Adrenal gland (tissue), 9 donors: ENCODE measurements at regions not wholly inside any gene's neighbourhood (a gene's known extent, or its start where the extent isn't known, plus 50 kb on each side); places are given as distances from the start of the nearest gene placed in this dataset.

Source experiments
- DNase-seq, 7 donors: peaks; one replicate each; pipeline ENCODE4 v3.0.0-alpha.2; 2019 to 2020
- H3K27ac ChIP-seq, 5 donors: fragments of 200-600 bp; sonication (generic) in 4 of 5; 1 replicate in 3 of 5; 2 replicates in 2 of 5; pipeline versions ENCODE4 v1.5.1 to v1.8.0; 2016 to 2020; ENCODE audit warnings: mild to moderate bottlenecking in 1 of 5
- H3K27me3 ChIP-seq: fragments of 200-600 bp; 2 replicates; pipeline ENCODE4 v1.8.0; 2021
- H3K36me3 ChIP-seq, 2 donors: fragments of 200-600 bp; replicated peaks in 1 of 2; 1 replicate in 1 of 2; 2 replicates in 1 of 2; pipeline versions ENCODE4 v1.5.1 to v1.8.0; 2018 to 2022
- H3K4me1 ChIP-seq, 2 donors: fragments of 200-600 bp; replicated peaks in 1 of 2; 1 replicate in 1 of 2; 2 replicates in 1 of 2; pipeline versions ENCODE4 v1.5.1 to v1.8.0; 2018 to 2021
- H3K4me3 ChIP-seq, 4 donors: fragments of 200-600 bp; sonication (generic) in 3 of 4; one replicate each; pipeline ENCODE4 v1.5.1; 2016 to 2018
- H3K9me3 ChIP-seq, 3 donors: fragments of 200-600 bp; sonication (generic) in 1 of 3; replicated peaks in 1 of 3; 1 replicate in 2 of 3; 2 replicates in 1 of 3; pipeline versions ENCODE4 v1.5.1 to v1.8.0; 2016 to 2021
- POLR2A ChIP-seq, 2 donors: fragments of 450-650 bp; IDR thresholded peaks; one replicate each; pipeline ENCODE4 v1.6.1; 2017; ENCODE audit warnings: antibody characterized with exemption in 2 of 2, mild to moderate bottlenecking in 2 of 2, moderate library complexity in 1 of 2
- WGBS, 4 donors: extraction: QIAGEN DNeasy Blood & Tissue Kit in 2 of 4; methylation state at CpG; one replicate each; pipeline versions ENCODE4 v1.1.5 to v1.1.7; 2013 to 2017; 5-methylcytosine and 5-hydroxymethylcytosine counted together
- intact Hi-C, 2 donors: fragments of 100-400 bp; cut with DNase I; formaldehyde crosslinking; loops; one replicate each; pipeline versions ENCODE4 v1.14.1 to v1.15.0; 2022 to 2023
- TF ChIP-seq, protein P1 (sequence below), 6 experiments: fragments of 450-650 bp in 4 of 6; fragments of 200-600 bp in 2 of 6; sonication (generic) in 1 of 6; IDR thresholded peaks; 1 replicate in 5 of 6; 2 replicates in 1 of 6; pipeline versions ENCODE4 v1.5.1 to v1.8.0; 2016 to 2021; ENCODE audit warnings: antibody characterized with exemption in 6 of 6, mild to moderate bottlenecking in 2 of 6, moderate library complexity in 1 of 6
- donor health status: healthy with polysubstance abuse.
- donor health status: Bipolar disorder and iron deficiency.
- donor health status: DM: yes; HTN: yes; CAD: no.
- donor health status: DM: no; HTN: no; CAD: no.
- donor health status: DM: no; HTN: no; CAD: no.

DNA sequence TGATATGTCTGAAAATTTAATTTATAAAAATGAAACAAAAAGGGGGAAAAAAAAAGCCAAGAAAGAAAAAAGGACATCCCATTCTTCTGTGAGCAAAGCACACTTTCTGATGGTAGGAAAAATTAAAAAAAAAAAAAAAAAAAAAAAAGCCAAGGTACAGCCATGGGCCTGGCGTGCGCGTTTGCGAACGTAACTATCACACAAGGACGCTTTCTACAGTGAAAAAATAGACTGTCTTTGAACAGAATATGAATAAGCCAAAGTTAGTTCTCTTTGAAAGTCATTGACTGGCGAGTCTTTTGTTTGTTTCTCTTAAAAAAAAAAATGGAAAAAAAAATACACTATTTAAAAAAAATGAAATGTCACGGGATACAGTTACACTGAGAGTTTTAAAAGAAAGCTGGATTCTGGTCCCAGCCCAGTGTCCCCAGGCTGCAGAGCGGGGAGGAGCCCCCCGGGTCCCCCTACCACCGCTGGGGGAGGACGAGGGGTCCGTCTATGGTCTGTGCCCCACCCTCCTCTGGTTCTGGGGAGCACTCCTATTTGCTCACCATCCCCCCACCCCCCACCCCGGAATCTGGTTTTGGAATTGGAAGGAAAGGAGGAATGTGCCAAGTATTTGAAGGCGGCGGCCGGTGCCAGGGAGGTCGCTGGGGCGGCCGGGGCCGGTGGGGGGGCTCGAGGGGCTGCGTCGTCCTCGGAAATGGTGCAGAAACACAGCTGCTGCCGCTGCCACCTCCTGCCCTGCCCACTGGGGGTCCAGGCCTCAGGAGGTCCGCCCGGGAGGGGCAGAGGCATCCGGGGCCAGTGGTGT lies 134.5 kb downstream of the PTPRS start:
- intact Hi-C loops = no loop called here
- no peak for DNase-seq
- no peak overlapping the region for H3K27ac ChIP-seq
- H3K36me3 ChIP-seq = peaks cover 0 to 28% of the 10 kb centered on the region in 2 donors
- H3K9me3 ChIP-seq = peaks cover 0 to 12% (median 0%) of the 10 kb centered on the region in 3 donors
- H3K4me3 ChIP-seq = no peak overlapping the region
- TF ChIP-seq POLR2A (IDR thresholded peaks at IDR 0.05) = no peak
- TF ChIP-seq, protein P1, sequence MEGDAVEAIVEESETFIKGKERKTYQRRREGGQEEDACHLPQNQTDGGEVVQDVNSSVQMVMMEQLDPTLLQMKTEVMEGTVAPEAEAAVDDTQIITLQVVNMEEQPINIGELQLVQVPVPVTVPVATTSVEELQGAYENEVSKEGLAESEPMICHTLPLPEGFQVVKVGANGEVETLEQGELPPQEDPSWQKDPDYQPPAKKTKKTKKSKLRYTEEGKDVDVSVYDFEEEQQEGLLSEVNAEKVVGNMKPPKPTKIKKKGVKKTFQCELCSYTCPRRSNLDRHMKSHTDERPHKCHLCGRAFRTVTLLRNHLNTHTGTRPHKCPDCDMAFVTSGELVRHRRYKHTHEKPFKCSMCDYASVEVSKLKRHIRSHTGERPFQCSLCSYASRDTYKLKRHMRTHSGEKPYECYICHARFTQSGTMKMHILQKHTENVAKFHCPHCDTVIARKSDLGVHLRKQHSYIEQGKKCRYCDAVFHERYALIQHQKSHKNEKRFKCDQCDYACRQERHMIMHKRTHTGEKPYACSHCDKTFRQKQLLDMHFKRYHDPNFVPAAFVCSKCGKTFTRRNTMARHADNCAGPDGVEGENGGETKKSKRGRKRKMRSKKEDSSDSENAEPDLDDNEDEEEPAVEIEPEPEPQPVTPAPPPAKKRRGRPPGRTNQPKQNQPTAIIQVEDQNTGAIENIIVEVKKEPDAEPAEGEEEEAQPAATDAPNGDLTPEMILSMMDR (IDR thresholded peaks at IDR 0.05) = no peak
- 78 to 88% (median 84%) methylated on average over 14 to 29 of the region's 29 CpGs for WGBS, 4 donors
- H3K4me1 ChIP-seq = no peaks in the 10 kb centered on the region
- no peaks in the 10 kb centered on the region for H3K27me3 ChIP-seq

DNA sequence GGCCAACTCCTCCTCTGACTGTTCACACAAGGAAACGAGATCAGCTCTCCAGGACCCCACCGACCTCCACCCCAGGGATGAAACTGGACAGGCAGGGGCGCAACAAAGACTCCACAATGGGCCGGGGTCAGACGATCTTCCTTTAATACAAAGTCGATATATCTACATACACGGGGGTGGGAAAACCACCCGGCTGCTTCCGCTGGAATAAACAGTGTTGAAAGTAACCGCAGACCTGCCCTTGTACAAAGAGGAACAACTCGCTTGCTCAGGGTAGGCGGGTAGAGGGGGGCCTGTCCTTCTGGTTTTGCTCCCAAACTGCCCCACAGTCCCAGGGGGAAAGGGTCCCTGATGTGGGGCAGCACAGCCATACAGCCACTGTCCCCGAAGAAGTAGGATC lies 135.2 kb downstream of the PTPRS start:
- no peaks in the 10 kb centered on the region for H3K27me3 ChIP-seq
- TF ChIP-seq, protein P1 (IDR thresholded peaks at IDR 0.05) = no peak
- TF ChIP-seq POLR2A (IDR thresholded peaks at IDR 0.05) = no peak
- peaks cover 0 to 14% (median 0%) of the 10 kb centered on the region in 3 donors for H3K9me3 ChIP-seq
- no peak overlapping the region for H3K4me3 ChIP-seq
- peaks cover 0 to 21% of the 10 kb centered on the region in 2 donors for H3K36me3 ChIP-seq
- intact Hi-C loops = no loop called here
- no peak for DNase-seq
- H3K4me1 ChIP-seq = no peaks in the 10 kb centered on the region
- 89 to 92% (median 90%) methylated on average over 13 of the region's 13 CpGs for WGBS, 4 donors
- no peak overlapping the region for H3K27ac ChIP-seq

DNA sequence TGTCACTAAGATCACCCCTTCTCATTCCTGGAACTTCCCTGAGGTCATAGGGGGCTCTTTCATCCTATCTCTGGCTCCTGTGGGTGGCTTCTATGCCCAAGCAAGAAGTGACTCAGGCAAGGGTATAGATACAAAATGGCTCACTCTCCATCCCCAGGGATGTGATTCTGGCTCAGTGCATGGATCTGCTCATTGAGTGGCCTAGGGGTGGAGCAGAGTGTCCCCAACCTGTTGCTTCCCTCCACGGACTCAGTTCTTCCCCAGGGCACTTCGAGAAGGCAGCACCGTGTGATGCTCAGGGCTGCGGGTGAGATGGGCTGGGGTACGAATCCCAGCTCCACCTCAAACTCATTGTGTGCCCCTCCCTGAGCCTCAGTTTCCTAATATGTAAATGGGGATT lies 136.4 kb downstream of the PTPRS start:
- H3K9me3 ChIP-seq = peaks cover 0 to 20% (median 0%) of the 10 kb centered on the region in 3 donors

More for the DNA sequence above, 136.4 kb downstream of the PTPRS start:
- Histone ChIP-seq H3K4me3 (no peak overlapping the region), H3K4me1 (no peaks in the 10 kb centered on the region), H3K27ac (no peak overlapping the region), H3K27me3 (no peaks in the 10 kb centered on the region), H3K36me3 (peaks cover 0 to 12% of the 10 kb centered on the region in 2 donors)
- 96 to 99% (median 98%) methylated on average over 5 of the region's 5 CpGs for WGBS, 4 donors
- no peak for DNase-seq
- TF ChIP-seq POLR2A (IDR thresholded peaks at IDR 0.05) = no peak
- TF ChIP-seq, protein P1 (IDR thresholded peaks at IDR 0.05) = no peak
- intact Hi-C loops = no loop called here
